ENCODE measurements at regions not wholly inside any gene's neighbourhood (a gene's known extent, or its start where the extent isn't known, plus 50 kb on each side); places are given as distances from the start of the nearest gene placed in this dataset.

- no peak for FAIRE-seq
Measured at GRCh38 chr18:26777351-26778053, 88.0 kb downstream of the AQP4 start.

DNA sequence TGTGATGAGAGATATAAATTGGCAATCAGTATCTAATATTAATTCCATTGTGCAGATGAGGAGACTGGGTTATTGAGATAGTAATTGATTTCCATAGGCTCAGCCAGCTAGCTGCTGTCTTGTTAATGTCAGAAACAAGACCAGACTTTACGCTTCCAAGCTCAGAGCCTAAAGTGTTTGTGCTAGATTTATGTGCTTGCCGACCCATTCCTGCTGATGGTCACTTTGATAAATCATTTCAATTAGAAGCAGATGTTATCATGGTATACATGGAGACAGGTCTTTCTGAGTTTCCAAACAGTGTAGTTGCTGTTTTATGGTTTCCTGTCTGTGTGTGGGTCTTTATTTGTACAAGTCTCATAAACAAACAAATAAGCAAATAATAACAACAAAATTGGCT, 92.8 kb downstream of the AQP4 start:
- no peak for DNase-seq (ENCODE audit: insufficient read length, low spot score)
- TF ChIP-seq, protein P1, sequence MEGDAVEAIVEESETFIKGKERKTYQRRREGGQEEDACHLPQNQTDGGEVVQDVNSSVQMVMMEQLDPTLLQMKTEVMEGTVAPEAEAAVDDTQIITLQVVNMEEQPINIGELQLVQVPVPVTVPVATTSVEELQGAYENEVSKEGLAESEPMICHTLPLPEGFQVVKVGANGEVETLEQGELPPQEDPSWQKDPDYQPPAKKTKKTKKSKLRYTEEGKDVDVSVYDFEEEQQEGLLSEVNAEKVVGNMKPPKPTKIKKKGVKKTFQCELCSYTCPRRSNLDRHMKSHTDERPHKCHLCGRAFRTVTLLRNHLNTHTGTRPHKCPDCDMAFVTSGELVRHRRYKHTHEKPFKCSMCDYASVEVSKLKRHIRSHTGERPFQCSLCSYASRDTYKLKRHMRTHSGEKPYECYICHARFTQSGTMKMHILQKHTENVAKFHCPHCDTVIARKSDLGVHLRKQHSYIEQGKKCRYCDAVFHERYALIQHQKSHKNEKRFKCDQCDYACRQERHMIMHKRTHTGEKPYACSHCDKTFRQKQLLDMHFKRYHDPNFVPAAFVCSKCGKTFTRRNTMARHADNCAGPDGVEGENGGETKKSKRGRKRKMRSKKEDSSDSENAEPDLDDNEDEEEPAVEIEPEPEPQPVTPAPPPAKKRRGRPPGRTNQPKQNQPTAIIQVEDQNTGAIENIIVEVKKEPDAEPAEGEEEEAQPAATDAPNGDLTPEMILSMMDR (IDR thresholded peaks at IDR 0.05; ENCODE audit: insufficient read depth, missing control alignments), result no peak
- no peak for FAIRE-seq

More at GRCh38 chr18:26777351-26778053, 88.0 kb downstream of the AQP4 start:
- TF ChIP-seq, protein P1 (IDR thresholded peaks at IDR 0.05; ENCODE audit: insufficient read depth, missing control alignments), result no peak
- DNase-seq (ENCODE audit: insufficient read length, low spot score), result no peak

GRCh38 chr18:26771524-26771923, 94.0 kb downstream of the AQP4 start:
- DNase-seq (ENCODE audit: insufficient read length, low spot score), result no peak
- TF ChIP-seq, protein P1 (IDR thresholded peaks at IDR 0.05; ENCODE audit: insufficient read depth, missing control alignments), result no peak
- FAIRE-seq, result no peak

DNA sequence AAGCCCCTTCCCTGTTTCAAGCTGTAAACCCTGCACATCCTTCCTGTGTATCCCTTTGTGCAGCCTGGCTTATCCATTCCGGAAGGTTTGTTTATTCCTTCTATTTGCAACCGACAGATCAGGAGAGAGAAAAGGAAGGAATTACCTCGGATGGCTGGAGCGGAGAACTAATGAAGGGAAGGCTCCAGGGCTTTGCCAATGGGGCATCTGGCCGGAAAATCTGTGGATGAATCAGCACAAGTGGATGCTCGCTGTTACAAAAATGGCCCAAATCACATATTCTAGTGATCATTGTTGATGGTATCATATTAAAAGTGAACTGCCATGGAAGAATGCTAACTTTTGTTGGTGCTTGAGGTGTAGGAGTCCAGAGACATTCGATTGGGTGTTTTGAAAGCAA, 97.1 kb downstream of the AQP4 start:
- no peak for FAIRE-seq
- no peak for DNase-seq (ENCODE audit: insufficient read length, low spot score)
- TF ChIP-seq, protein P1 (IDR thresholded peaks at IDR 0.05; ENCODE audit: insufficient read depth, missing control alignments), result no peak

DNA sequence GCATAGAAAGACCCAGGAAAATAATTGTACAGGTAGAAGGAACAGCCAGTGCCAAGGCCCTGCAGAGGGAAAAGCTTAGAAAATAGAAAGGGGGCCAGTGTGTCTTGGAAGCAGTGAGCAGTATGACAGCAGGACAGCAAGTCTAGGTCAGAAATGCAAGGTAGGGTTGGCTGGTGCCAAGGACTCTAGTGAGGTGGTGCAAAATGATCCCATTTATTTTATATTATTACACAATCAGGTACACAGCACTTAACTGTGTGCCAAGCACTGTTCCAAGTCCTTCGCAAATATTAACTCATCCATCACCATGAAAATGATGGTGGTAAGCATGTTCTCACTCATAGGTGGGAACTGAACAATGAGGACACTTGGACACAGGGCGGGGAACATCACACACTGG, 100.0 kb downstream of the AQP4 start:
- TF ChIP-seq, protein P1 (IDR thresholded peaks at IDR 0.05; ENCODE audit: insufficient read depth, missing control alignments), result no peak
- DNase-seq (ENCODE audit: insufficient read length, low spot score), result no peak
- no peak for FAIRE-seq

DNA sequence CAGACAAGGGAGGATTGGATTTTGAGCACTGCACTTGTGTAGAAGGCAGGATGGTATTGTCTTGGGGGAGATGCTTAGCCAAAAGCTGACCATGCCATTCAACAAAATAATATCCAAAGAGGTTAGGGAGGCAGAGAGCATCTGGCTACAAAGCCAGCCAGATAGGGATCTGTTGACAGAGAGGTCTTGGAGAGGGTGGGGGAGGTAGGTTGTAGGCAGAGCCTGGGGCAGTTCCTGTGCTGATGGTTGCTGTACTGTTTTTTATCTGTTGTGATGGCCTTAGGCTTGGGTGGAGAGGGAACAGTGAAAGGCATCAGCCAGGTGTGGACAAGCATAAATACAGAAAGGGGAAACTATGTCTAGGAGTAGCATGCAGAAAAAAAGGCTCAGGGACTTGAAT, 100.9 kb downstream of the AQP4 start:
- TF ChIP-seq, protein P1 (IDR thresholded peaks at IDR 0.05; ENCODE audit: insufficient read depth, missing control alignments), result no peak
- FAIRE-seq, result no peak
- no peak for DNase-seq (ENCODE audit: insufficient read length, low spot score)

DNA sequence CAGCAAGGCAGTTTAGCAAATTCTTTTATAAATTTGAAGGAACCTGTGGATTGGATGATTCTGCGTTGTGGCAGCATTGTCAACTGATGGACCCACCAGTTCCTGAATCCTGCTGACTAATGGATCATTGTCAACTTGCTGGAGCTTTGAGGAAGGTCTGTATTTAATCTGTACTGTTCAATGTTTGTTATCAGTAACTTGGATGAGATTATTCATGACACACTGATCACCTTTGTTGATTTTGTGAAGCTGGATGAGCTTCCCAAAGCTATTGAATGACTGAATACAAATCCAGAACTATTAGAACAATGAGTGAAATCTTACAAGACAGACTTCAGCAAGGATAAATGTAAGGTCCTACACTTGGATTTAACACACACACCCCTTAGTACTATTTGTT, 101.3 kb downstream of the AQP4 start:
- no peak for DNase-seq (ENCODE audit: insufficient read length, low spot score)
- TF ChIP-seq, protein P1 (IDR thresholded peaks at IDR 0.05; ENCODE audit: insufficient read depth, missing control alignments), result no peak
- FAIRE-seq, result no peak
